Activated CD4-positive, alpha-beta T cell treated with anti-CD3 and anti-CD28 coated beads, Interleukin-2, amount 50 U/mL, for 48 hours (primary cell): ENCODE measurements at regions not wholly inside any gene's neighbourhood (a gene's known extent, or its start where the extent isn't known, plus 50 kb on each side); places are given as distances from the start of the nearest gene placed in this dataset.
"Not testable (repeated sequence)": the region's sequence is repeated elsewhere in the genome, so short reads cannot be mapped to it uniquely, and the experiment has no call there.

Experiments
- DNase-seq, 2 experiments: peaks; one replicate each; pipeline ENCODE4 v3.0.0-alpha.2; 2020

DNA sequence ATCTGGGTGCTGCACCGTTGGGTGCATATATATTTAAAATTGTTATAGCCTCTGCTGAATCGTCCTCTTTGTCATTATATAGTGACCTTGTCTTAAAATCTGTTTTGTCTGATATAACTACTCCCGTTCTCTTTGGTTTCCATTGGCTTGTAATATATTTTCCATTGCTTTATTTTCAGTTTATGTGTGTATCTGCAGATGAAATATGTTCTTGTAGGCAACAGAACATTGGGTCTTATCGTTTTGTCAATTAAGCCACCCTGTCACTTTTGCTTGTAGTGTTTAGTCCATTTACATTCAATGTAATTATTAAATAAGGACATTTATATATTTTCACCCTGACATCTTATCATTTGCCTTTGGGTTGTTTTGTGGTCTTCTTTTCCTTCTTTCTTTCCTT lies 933.9 kb downstream of the EPHA7 start:
- no peak for DNase-seq

DNA sequence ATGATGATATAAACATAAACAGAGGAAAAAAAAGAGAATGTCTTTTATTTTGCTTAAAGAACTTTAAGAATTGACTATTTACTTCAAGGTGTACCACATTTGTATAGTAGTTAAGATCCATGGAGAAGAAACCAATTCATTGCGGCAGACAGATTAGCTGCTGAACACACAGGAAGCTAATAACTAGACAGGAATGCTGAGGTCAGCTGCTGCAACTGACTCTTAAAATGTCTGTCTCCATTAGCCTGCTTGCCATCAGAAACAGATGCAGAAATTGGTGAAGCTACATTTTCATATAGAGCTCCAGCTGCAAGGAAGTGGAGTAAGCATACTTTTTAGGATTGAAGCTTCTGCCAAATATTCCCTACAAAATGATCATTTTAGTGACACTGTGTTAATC lies 939.5 kb downstream of the EPHA7 start:
- DNase-seq, result no peak

GRCh38 chr6:92473056-92473455 lies 946.3 kb downstream of the EPHA7 start:
- no peak for DNase-seq

- no peak for DNase-seq
These were observed 950.1 kb downstream of the EPHA7 start for GRCh38 chr6:92469186-92469828.

DNA sequence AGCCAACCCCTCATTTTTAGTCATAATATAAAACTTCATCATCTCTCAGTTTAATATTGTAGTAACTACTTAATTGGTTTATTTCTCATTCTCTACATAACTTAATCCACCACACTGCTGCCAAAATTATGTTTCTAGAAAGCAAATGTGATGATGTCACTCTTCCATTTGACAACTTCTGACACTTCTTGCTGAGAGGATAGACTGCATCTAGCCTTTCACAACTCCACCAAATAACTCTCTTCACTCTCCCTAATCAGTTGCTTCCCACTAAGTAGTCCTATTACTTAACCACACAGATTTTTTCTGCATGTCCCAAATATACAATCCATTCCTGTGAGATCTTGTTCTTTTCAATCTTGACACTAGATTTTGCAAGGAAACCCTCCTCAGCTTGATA lies 951.3 kb downstream of the EPHA7 start:
- no peak for DNase-seq

GRCh38 chr6:92460133-92460532 lies 959.2 kb downstream of the EPHA7 start:
- DNase-seq, result no peak

GRCh38 chr6:92459606-92460005 lies 959.8 kb downstream of the EPHA7 start:
- DNase-seq, result no peak

GRCh38 chr6:92446052-92446451 lies 973.3 kb downstream of the EPHA7 start:
- DNase-seq, result no peak

DNA sequence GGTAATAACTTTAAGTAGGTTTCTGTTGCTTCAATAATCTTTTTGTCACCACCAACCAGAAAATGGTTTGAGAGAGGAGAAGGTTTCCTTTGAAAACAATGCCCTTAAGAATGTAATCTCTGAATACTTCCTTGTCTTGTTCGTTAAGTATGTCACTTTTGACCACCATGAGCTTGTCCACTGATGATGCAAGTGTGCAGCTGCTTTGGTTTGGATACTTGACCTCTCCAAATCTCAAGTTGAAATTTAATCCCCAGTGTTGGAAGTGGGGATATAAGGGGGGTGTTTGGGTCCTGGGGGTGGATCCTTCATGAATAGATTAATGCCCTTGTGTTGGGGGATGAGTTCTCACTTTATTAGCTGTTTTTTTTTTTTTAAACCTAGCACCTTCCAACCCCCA lies 985.4 kb downstream of the EPHA7 start:
- no peak for DNase-seq

- DNase-seq, result no peak
These were observed 987.9 kb downstream of the EPHA7 start for GRCh38 chr6:92431502-92431901.

- DNase-seq, result no peak
These were observed 990.9 kb downstream of the EPHA7 start for GRCh38 chr6:92428448-92428847.

DNA sequence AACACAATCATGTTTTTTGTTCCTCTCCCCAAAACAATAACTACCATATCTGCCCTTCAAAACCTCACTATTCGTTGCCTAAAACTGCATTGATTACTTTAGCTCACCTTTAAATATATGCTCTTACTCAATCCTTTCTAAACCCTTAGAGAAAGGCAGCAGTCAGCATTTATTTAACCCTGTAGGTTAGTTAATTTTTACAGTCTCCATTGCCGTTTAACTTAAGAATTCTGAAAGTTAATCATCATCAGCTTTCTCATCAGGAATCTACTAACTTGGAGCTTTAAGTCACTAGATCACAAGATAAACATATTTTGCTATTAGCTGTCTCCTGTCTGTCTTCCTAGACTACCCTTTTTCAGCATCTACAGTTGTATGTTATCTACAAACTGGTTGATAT lies 991.9 kb downstream of the EPHA7 start:
- no peak for DNase-seq

- no peak for DNase-seq
These were observed 1003.7 kb downstream of the EPHA7 start for GRCh38 chr6:92415656-92416055.

DNA sequence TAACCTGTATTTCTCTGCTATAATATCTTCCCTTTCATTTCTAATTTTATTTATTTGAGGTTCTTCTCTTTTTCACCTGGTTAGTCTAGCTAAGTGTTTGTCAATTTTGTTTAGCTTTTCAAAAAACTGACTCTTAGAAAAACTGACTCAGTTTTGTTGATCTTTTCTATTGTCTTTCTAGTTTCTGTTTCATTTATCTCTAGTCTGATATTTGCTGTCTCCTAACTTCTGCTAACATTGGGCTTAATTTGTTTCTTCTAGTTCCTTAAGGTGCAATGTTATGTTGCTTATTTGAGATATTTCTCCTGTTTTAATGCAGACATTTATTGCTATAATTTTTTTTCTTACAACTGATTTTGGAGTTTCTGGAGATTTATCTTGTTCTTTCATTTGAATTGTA lies 1011.0 kb downstream of the EPHA7 start:
- DNase-seq, result no peak

- no peak for DNase-seq
These were observed 1015.1 kb downstream of the EPHA7 start for GRCh38 chr6:92404281-92404680.

- DNase-seq, result no peak
These were observed 1019.4 kb downstream of the EPHA7 start for GRCh38 chr6:92399911-92400310.

- DNase-seq, result not testable (repeated sequence)
These were observed 1030.7 kb downstream of the EPHA7 start for GRCh38 chr6:92388706-92389105.

- DNase-seq, result no peak
These were observed 1038.4 kb downstream of the EPHA7 start for GRCh38 chr6:92380803-92381601.

GRCh38 chr6:92377137-92377536 lies 1042.2 kb downstream of the EPHA7 start:
- DNase-seq, result no peak

DNA sequence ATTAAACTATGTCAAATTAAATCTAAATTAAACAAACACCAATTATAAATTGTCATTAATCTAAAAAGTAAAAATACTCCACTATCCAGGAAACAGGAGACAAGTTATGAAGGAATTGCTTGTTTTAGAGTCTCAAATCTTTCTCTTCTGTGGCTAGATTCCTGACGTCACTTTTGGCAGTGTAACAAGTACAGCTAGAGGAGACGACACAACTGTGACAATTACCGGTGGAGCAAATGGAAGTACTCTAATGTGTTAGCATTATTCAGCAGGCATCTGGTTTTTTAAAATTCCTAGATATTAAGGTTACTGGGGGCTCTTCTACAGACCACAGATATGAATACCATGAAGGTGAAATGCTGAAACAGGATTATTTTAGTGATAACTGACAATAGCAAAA lies 1042.7 kb downstream of the EPHA7 start:
- DNase-seq, result no peak

GRCh38 chr6:92371211-92372208 lies 1047.8 kb downstream of the EPHA7 start:
- DNase-seq, result no peak

DNA sequence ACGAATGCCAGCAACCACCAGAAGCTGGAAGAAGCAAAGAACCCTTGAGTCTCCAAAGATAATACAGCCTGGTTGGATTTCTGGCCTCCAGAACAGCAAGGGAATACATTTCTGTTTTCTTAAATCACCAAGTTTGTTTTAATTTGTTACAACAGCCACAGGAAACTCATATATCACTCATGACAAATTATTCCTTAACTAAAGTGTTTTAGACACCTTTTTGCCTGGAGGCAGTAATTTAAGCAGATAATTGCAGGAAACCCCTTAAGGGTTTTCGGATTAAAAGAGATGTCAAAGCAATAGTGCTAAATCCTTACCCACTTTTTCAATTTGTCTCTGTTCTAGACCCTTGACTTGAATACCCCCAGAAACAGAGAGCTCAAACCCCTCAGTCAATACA lies 1050.0 kb downstream of the EPHA7 start:
- DNase-seq, result no peak

DNA sequence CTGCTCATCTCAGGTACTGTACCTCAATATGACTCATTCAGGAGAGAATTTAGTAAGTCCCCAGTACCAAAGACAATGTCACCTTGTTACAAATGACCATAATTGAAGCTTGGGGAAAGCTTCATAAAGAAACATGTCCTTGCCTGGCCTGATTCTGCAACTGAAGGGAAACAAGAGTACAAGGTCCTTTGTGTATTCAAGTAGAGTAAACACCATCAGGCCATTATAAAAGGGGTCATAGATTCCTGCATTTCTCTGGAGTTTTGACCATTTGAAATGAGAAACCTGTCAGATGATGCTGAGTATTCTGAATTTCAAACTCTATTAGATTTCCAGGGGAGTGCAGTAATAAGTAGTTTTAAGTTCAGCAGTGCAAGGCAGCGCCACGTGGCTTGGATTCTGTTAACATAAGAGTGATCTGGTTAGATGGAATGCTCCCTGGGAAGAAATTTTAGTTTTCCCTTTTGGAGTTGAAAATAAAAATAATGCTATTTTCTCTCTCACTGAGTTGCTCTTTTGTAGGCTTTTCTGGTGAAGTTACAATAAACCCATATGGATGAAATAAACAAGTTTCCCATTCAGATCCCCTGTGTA lies 1054.3 kb downstream of the EPHA7 start:
- DNase-seq, result no peak
